GM10266 (cell line): ENCODE measurements at regions not wholly inside any gene's neighbourhood (a gene's known extent, or its start where the extent isn't known, plus 50 kb on each side); places are given as distances from the start of the nearest gene placed in this dataset.

Experiments used
- DNase-seq: peaks from one replicate; pipeline ENCODE4 v3.0.0; 2012; ENCODE audit errors: extremely low spot score
- TF ChIP-seq, protein P1 (sequence below): IDR thresholded peaks from 2 replicates; pipeline ENCODE4 v1.5.1; 2012; ENCODE audit warnings: mild to moderate bottlenecking, low read depth; ENCODE audit not compliant: control insufficient read depth, insufficient read depth; ENCODE audit errors: missing control alignments

DNA sequence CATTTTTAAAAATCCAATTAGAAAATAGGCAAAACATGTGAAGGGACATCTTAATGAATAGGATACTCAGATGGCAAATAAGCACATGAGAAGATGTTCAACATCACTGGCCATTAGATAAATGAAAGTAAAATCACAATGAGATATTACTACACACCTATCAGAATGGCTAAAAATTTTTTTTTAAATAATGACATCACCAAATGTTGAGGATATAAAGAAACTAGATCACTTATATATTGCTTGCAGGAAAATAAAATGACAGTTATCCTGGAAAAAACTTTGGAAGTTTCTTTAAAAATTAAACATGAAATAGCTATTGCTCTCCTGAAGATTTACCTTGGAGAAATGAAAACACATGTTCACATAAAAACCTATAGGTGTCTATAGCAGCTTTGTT, 127.8 kb downstream of the ALOX5 start:
- TF ChIP-seq, protein P1, sequence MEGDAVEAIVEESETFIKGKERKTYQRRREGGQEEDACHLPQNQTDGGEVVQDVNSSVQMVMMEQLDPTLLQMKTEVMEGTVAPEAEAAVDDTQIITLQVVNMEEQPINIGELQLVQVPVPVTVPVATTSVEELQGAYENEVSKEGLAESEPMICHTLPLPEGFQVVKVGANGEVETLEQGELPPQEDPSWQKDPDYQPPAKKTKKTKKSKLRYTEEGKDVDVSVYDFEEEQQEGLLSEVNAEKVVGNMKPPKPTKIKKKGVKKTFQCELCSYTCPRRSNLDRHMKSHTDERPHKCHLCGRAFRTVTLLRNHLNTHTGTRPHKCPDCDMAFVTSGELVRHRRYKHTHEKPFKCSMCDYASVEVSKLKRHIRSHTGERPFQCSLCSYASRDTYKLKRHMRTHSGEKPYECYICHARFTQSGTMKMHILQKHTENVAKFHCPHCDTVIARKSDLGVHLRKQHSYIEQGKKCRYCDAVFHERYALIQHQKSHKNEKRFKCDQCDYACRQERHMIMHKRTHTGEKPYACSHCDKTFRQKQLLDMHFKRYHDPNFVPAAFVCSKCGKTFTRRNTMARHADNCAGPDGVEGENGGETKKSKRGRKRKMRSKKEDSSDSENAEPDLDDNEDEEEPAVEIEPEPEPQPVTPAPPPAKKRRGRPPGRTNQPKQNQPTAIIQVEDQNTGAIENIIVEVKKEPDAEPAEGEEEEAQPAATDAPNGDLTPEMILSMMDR, result no peak
- no peak for DNase-seq

DNA sequence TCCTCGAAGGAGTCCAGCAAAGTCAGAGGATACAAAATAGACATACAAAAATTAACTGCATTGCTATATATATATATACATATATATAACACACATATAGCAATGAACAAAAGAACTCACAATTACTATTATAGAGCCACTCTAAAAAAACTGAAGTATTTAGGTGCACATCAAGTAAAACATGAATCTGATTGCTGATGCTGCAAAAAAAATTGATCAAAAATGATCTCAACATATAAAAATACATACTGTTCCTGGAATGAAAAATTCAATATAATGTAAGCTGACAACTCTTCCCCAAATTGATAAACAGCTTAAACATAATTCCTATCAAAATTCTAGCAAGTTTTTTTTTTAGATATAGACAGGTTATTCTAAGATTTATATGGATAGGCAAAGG, 126.8 kb downstream of the ALOX5 start:
- no peak for DNase-seq
- TF ChIP-seq, protein P1, result no peak

DNA sequence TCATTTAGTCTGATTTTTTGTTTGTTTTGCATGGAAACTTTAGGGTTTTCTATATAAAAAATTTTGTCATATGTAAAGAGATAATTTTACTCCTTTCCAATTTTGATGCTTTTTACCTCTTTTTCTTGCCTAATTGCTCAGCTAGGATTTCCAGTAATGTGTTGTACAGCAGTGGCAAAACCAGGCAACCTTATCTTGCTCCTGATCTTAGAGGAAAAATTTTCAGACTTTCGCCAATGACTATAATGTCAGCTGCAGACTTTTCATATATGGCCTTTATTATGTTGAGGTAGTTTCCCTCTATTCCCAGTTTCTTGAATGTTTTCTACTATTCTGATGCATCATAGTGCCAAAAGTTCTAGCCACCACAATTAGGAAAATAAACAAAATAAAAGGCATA, 126.3 kb downstream of the ALOX5 start:
- TF ChIP-seq, protein P1, result no peak

DNA sequence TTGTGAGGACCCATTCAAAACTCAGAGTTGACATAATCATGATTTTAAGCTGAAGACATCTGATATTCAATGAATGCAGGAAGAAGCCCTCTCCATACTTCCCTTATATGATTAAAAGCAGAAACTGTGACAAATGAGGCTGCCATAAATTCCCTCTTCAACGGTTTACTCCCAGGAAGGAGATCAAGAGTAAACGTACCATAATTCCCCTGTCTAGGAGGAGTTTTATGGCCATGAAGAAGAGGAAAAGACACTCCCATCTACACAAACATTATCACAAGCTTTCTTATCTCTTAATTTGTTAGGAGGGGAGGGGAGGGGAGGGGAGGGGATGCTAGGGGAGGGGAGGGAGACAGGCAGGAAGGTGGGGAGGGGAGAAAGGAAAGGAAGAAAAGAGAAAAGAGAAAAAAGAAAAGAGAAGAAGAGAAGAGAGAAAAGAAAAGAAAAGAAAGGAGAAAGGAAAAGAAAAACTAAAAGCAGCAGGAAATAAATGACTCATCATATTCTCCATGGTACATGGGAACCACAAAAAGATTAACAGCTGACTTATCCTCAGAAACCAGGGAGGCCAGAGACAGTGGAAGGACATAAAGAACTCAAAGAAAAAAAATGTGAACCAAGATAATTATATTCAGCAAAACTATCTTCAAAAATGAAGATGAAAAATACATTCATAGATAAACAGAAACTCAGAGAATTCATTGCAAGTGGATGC, 121.6 kb downstream of the ALOX5 start:
- TF ChIP-seq, protein P1, result no peak
- DNase-seq, result no peak

More for the DNA sequence above, 126.3 kb downstream of the ALOX5 start:
- no peak for DNase-seq
